HCT116 (cell line): ENCODE measurements at regions not wholly inside any gene's neighbourhood (a gene's known extent, or its start where the extent isn't known, plus 50 kb on each side); places are given as distances from the start of the nearest gene placed in this dataset.

Experiments
- ATAC-seq: fragments of 200-7000 bp; cut with Tn5 transposase; 2 replicates; pipeline ENCODE4 v1.9.1; 2020; ENCODE audit warnings: mild to moderate bottlenecking, moderate library complexity
- BruUV-seq: library from RNA; stranded (reverse); fragments of 400-500 nt; replicated peaks from 2 replicates; lab custom pipeline; 2021; lab: Mats Ljungman, UMichigan
- CTCF ChIA-PET: fragments of 300-600 bp; sonication (Branson Sonifier 250); formaldehyde crosslinking; loops from one replicate; lab custom pipeline; 2021; ENCODE audit warnings: antibody characterized with exemption; lab: Charles Lee
- POLR2A ChIA-PET: fragments of 300-600, 350-600 bp; sonication (Branson Sonifier 250); formaldehyde crosslinking; loops from one replicate; lab custom pipeline; 2021; ENCODE audit warnings: antibody characterized with exemption; lab: Charles Lee
- RAD21 ChIA-PET, 2 experiments: fragments of 300-600 bp; sonication (Branson Sonifier 250); formaldehyde crosslinking; loops; one replicate each; lab custom pipeline; 2023; ENCODE audit warnings: low total read pairs in 2 of 2; ENCODE audit not compliant: uncharacterized antibody in 2 of 2, unreplicated experiment in 2 of 2, low non-redundant PET in 1 of 2; lab: Charles Lee
- DNase-seq: peaks from one replicate; pipeline ENCODE4 v3.0.0-alpha.2; 2010; ENCODE audit warnings: low read depth, low spot score
- H2AFZ ChIP-seq: fragments of 200-600 bp; shearing (Covaris generic), sonication (generic); 2 replicates; pipeline ENCODE4 v1.6.1; 2017; ENCODE audit warnings: low read depth, mixed run types, mixed read lengths, antibody characterized with exemption, low read length; ENCODE audit not compliant: poor library complexity, severe bottlenecking
- H3K27ac ChIP-seq: 2 replicates; pipeline ENCODE4 v1.5.1; 2012; ENCODE audit warnings: low read depth, low read length
- H3K27me3 ChIP-seq: fragments of 200-600 bp; sonication (generic); 2 replicates; pipeline ENCODE4 v1.6.1; 2016; ENCODE audit warnings: mixed run types, low read length, mixed read lengths; ENCODE audit not compliant: insufficient read depth
- H3K36me3 ChIP-seq, 2 experiments: fragments of 200-500 bp in 1 of 2; fragments of 200-600 bp in 1 of 2; sonication (Bioruptor generic) in 1 of 2; sonication (generic) in 1 of 2; 2 replicates each; pipeline versions ENCODE4 v1.5.1 to v1.6.1; 2014 to 2016; ENCODE audit warnings: low read length in 2 of 2, inconsistent platforms in 1 of 2, mixed read lengths in 1 of 2, mixed run types in 1 of 2; ENCODE audit not compliant: insufficient read depth in 2 of 2, control insufficient read depth in 1 of 2
- H3K4me1 ChIP-seq, 2 experiments: fragments of 200-600 bp in 1 of 2; sonication (generic) in 1 of 2; 2 replicates each; pipeline versions ENCODE4 v1.5.1 to v1.6.1; 2012 to 2017; ENCODE audit warnings: low read length in 2 of 2, inconsistent platforms in 1 of 2, mild to moderate bottlenecking in 1 of 2, mixed read lengths in 1 of 2, mixed run types in 1 of 2, moderate library complexity in 1 of 2; ENCODE audit not compliant: insufficient read depth in 2 of 2, control insufficient read depth in 1 of 2
- H3K4me2 ChIP-seq: fragments of 200-600 bp; sonication (generic); 2 replicates; pipeline ENCODE4 v1.6.1; 2017; ENCODE audit warnings: mixed run types, low read length, mixed read lengths
- H3K4me3 ChIP-seq, 2 experiments: fragments of 200-600 bp in 1 of 2; sonication (generic) in 1 of 2; replicated peaks in 1 of 2; 2 replicates each; pipeline ENCODE4 v1.5.1; 2011 to 2016; ENCODE audit warnings: low read length in 2 of 2, control low read depth in 1 of 2, low read depth in 1 of 2, mild to moderate bottlenecking in 1 of 2, mixed read lengths in 1 of 2, mixed run types in 1 of 2
- H3K79me2 ChIP-seq: fragments of 200-600 bp; sonication (generic); 2 replicates; pipeline ENCODE4 v1.6.1; 2017; ENCODE audit warnings: mild to moderate bottlenecking, mixed run types, low read length, moderate library complexity, mixed read lengths; ENCODE audit not compliant: insufficient read depth
- H3K9ac ChIP-seq: fragments of 200-600 bp; sonication (generic); 2 replicates; pipeline ENCODE4 v1.6.1; 2016; ENCODE audit warnings: low read length, mixed read lengths
- H3K9me2 ChIP-seq: fragments of 200-600 bp; sonication (generic), shearing (Covaris generic); 2 replicates; pipeline ENCODE4 v1.6.1; 2017; ENCODE audit warnings: mixed run types, mild to moderate bottlenecking, moderate library complexity; ENCODE audit not compliant: insufficient read depth
- H3K9me3 ChIP-seq, 2 experiments: fragments of 200-500 bp in 1 of 2; fragments of 200-600 bp in 1 of 2; sonication (Bioruptor generic) in 1 of 2; sonication (generic) in 1 of 2; 2 replicates each; pipeline ENCODE4 v1.6.1; 2014 to 2017; ENCODE audit warnings: low read length in 2 of 2, mixed read lengths in 2 of 2, inconsistent platforms in 1 of 2, low read depth in 1 of 2, mild to moderate bottlenecking in 1 of 2, mixed run types in 1 of 2, moderate library complexity in 1 of 2; ENCODE audit not compliant: control insufficient read depth in 1 of 2, insufficient read depth in 1 of 2
- H4K20me1 ChIP-seq: fragments of 200-600 bp; sonication (generic), shearing (Covaris generic); 2 replicates; pipeline ENCODE4 v1.6.1; 2017; ENCODE audit warnings: mixed run types, mild to moderate bottlenecking, moderate library complexity; ENCODE audit not compliant: insufficient read depth
- CTCF ChIP-seq, 3 experiments: fragments of 200-600 bp in 1 of 3; sonication (generic) in 1 of 3; IDR thresholded peaks in 2 of 3; conservative IDR thresholded peaks in 1 of 3; 2 replicates each; pipeline ENCODE4 v1.5.1; 2012 to 2017; ENCODE audit warnings: low read depth in 2 of 3, low read length in 2 of 3, antibody characterized with exemption in 1 of 3, borderline replicate concordance in 1 of 3, control low read depth in 1 of 3, mild to moderate bottlenecking in 1 of 3, mixed read lengths in 1 of 3, mixed run types in 1 of 3, moderate library complexity in 1 of 3; ENCODE audit not compliant: insufficient read depth in 1 of 3
- POLR2AphosphoS5 ChIP-seq: IDR thresholded peaks from 2 replicates; pipeline ENCODE4 v1.6.1; 2011; ENCODE audit warnings: mild to moderate bottlenecking, low read depth, low read length, moderate library complexity
- REST ChIP-seq: IDR thresholded peaks from 2 replicates; pipeline ENCODE4 v1.6.1; 2012; ENCODE audit warnings: low read depth
- intact Hi-C: fragments of 100-400 bp; cut with micrococcal nuclease; formaldehyde crosslinking; loops from 2 replicates; pipeline ENCODE4 v1.10.0; 2022

DNA sequence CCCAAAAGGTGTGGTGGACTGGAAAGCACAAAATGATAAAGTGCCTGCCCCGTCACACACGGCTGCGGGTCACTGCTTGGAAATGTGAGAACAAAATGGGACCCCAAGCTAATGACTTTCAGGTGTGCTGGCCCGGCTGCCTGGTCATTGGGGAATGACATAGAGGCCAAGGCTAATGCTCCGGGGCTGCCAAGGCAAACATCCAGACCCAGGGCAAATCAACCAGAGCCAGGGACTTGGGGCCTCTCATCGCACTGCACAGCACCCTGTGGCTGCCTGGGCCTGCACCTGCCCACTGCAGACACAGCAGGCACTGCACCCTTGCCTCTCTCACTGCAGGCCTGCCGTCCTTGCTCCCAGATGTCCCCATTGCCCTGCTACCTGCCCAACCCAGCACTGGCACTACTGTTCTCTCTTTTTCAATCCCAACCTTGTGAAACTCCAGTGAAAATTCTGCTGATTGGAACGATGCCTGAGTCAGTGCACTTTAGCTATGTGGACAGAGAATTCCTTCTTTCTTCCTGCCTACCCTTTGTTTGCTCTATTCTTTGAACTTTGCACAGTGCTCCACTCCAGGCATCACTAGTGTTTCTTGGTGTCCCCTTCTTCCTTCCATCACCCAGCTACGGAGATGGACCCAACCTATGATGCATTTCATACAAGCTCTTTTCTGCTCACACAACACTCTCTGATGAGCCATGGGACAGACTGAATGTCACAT is 849.5 kb downstream of the MAFB start:
- ChIA-PET POLR2A (no interaction called here), CTCF (no interaction called here), RAD21 (no interaction called here)
- Histone ChIP-seq H3K9ac (no peak overlapping the region), H3K9me3 (peaks cover 0 to 20% of the 10 kb centered on the region in 2 experiments; a peak in 2 of 4 replicates), H2AFZ (no peak overlapping the region), H3K4me2 (no peak overlapping the region), H3K79me2 (no peaks in the 10 kb centered on the region), H3K27me3 (no peaks in the 10 kb centered on the region), H4K20me1 (no peaks in the 10 kb centered on the region), H3K36me3 (no peaks in the 10 kb centered on the region)
- intact Hi-C loops: no loop called here
- no peak for DNase-seq
- no peak for ATAC-seq
- TF ChIP-seq CTCF (IDR thresholded peaks at IDR 0.05 in 2 of 3, conservative IDR thresholded peaks at IDR 0.05 in 1 of 3; ENCODE audit: borderline replicate concordance in 1 of 3, insufficient read depth in 1 of 3, low read depth in 2 of 3, low read length in 2 of 3) (no peak), REST (no peak), POLR2AphosphoS5 (no peak)
- TF ChIP-seq, all 23 proteins: peak for 0
- H3K9me2 ChIP-seq: no peaks in the 10 kb centered on the region
- no peak overlapping the region for H3K4me3 ChIP-seq
- no TSS peak for BruUV-seq
- no peaks in the 10 kb centered on the region for H3K4me1 ChIP-seq
- H3K27ac ChIP-seq: no peak overlapping the region
